ENCODE measurements at regions not wholly inside any gene's neighbourhood (a gene's known extent, or its start where the extent isn't known, plus 50 kb on each side); places are given as distances from the start of the nearest gene placed in this dataset.

DNA sequence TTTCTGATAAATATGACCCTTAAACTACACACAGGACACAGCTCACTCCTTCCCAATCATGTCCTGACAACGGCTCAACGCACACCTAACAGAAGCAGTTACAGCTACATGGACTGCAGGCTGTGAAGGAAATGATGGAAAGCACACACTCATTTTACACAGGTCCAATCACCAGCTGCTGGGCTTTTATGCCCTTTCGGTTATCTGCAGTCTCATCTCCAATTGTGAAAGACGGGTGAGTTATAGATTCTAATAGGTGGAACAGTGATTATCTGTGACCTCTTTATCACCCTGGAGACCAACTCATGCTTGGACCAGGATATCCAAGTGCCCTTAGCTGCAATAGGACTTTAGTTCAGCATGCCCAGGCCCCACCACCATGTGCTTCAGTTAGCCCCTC is 110.4 kb upstream of the CREB1 start:
- H3K36me3 ChIP-seq: no peaks in the 10 kb centered on the region
- H3K27me3 ChIP-seq: no peaks in the 10 kb centered on the region
- no peak overlapping the region for H3K9ac ChIP-seq
- H3K4me1 ChIP-seq: peaks cover 4 to 11% (median 5%) of the 10 kb centered on the region in 10 experiments; a peak in 17 of 20 replicates
- no peak overlapping the region for H3K4me2 ChIP-seq
- TF ChIP-seq Cebpa-rat (IDR thresholded peaks at IDR 0.05): no peak
- H3K27ac ChIP-seq: no peak overlapping the region
- H3K9me3 ChIP-seq (replicated peaks in 1 of 11): peaks cover 9 to 20% (median 15%) of the 10 kb centered on the region in 11 experiments
- H4K20me1 ChIP-seq: no peaks in the 10 kb centered on the region
- no peak overlapping the region for H3K4me3 ChIP-seq

GRCh38 chr2:207421671-207422070 is 108.1 kb upstream of the CREB1 start:
- Histone ChIP-seq H3K4me1 (peaks cover 6 to 16% (median 8%) of the 10 kb centered on the region in 10 experiments; a peak in 18 of 20 replicates), H4K20me1 (no peaks in the 10 kb centered on the region), H3K4me2 (no peak overlapping the region), H3K9ac (no peak overlapping the region), H3K36me3 (no peaks in the 10 kb centered on the region), H3K27ac (no peak overlapping the region), H3K27me3 (no peaks in the 10 kb centered on the region), H3K4me3 (no peak overlapping the region), H3K9me3 (replicated peaks in 1 of 11) (peaks cover 9 to 22% (median 16%) of the 10 kb centered on the region in 11 experiments)
- TF ChIP-seq Cebpa-rat (IDR thresholded peaks at IDR 0.05): no peak

GRCh38 chr2:207422380-207422779 is 107.4 kb upstream of the CREB1 start:
- no peaks in the 10 kb centered on the region for H4K20me1 ChIP-seq
- no peaks in the 10 kb centered on the region for H3K27me3 ChIP-seq
- no peak overlapping the region for H3K4me3 ChIP-seq
- H3K4me2 ChIP-seq: no peak overlapping the region
- H3K9ac ChIP-seq: no peak overlapping the region
- H3K9me3 ChIP-seq (replicated peaks in 1 of 11): peaks cover 9 to 22% (median 16%) of the 10 kb centered on the region in 11 experiments
- H3K36me3 ChIP-seq: no peaks in the 10 kb centered on the region
- no peak for TF ChIP-seq Cebpa-rat (IDR thresholded peaks at IDR 0.05)
- peaks cover 6 to 16% (median 8%) of the 10 kb centered on the region in 10 experiments; a peak in 18 of 20 replicates for H3K4me1 ChIP-seq
- H3K27ac ChIP-seq: no peak overlapping the region

GRCh38 chr2:207423886-207424285 is 105.9 kb upstream of the CREB1 start:
- no peaks in the 10 kb centered on the region for H4K20me1 ChIP-seq
- TF ChIP-seq Cebpa-rat (IDR thresholded peaks at IDR 0.05): no peak
- no peak overlapping the region for H3K9ac ChIP-seq
- no peaks in the 10 kb centered on the region for H3K27me3 ChIP-seq
- H3K4me3 ChIP-seq: no peak overlapping the region
- peak overlapping the region in 5 of 11 experiments; percentile 8 to 59 (median 42); a peak in 9 of 22 replicates for H3K27ac ChIP-seq
- H3K36me3 ChIP-seq: no peaks in the 10 kb centered on the region
- H3K4me1 ChIP-seq: peaks cover 6 to 16% (median 8%) of the 10 kb centered on the region in 10 experiments; a peak in 18 of 20 replicates
- H3K9me3 ChIP-seq (replicated peaks in 1 of 11): peaks cover 9 to 22% (median 16%) of the 10 kb centered on the region in 11 experiments
- peak overlapping the region; percentile 35 to 68 (median 42); a peak in 20 of 22 replicates for H3K4me2 ChIP-seq

GRCh38 chr2:207427986-207428385 is 101.8 kb upstream of the CREB1 start:
- H3K4me3 ChIP-seq: no peak overlapping the region
- H3K9me3 ChIP-seq (replicated peaks in 1 of 11): peaks cover 3 to 12% (median 7%) of the 10 kb centered on the region in 11 experiments
- peaks cover 6 to 16% (median 8%) of the 10 kb centered on the region in 10 experiments; a peak in 18 of 20 replicates for H3K4me1 ChIP-seq
- no peak for TF ChIP-seq Cebpa-rat (IDR thresholded peaks at IDR 0.05)
- no peaks in the 10 kb centered on the region for H4K20me1 ChIP-seq
- H3K27me3 ChIP-seq: no peaks in the 10 kb centered on the region
- no peak overlapping the region for H3K4me2 ChIP-seq
- no peaks in the 10 kb centered on the region for H3K36me3 ChIP-seq
- no peak overlapping the region for H3K27ac ChIP-seq
- no peak overlapping the region for H3K9ac ChIP-seq

DNA sequence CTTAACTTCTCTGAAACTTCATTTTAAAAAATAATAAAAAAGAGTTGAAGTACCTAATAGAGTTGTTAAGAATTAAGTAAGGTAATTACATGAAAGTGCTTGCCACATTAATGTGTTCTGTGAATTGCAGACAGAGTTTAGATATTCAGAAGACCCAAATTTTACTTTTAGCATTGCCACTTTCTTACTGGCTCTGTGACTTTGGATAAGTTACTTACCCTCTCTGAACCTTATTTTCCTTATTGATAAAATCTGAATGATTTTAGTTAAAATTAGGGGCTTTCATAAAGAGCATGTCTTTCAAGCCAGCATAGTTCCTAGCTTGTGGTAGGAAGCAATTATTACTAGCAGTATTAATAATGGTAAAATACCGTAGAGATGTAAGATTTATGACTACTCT is 101.2 kb upstream of the CREB1 start:
- no peaks in the 10 kb centered on the region for H3K36me3 ChIP-seq
- no peaks in the 10 kb centered on the region for H4K20me1 ChIP-seq
- peaks cover 6 to 12% (median 8%) of the 10 kb centered on the region in 10 experiments; a peak in 17 of 20 replicates for H3K4me1 ChIP-seq
- no peak overlapping the region for H3K4me3 ChIP-seq
- no peak for TF ChIP-seq Cebpa-rat (IDR thresholded peaks at IDR 0.05)
- H3K27ac ChIP-seq: no peak overlapping the region
- peaks cover 0 to 6% (median 1%) of the 10 kb centered on the region in 11 experiments; a peak in 17 of 22 replicates for H3K9me3 ChIP-seq (replicated peaks in 1 of 11)
- no peaks in the 10 kb centered on the region for H3K27me3 ChIP-seq
- H3K9ac ChIP-seq: no peak overlapping the region
- H3K4me2 ChIP-seq: no peak overlapping the region

DNA sequence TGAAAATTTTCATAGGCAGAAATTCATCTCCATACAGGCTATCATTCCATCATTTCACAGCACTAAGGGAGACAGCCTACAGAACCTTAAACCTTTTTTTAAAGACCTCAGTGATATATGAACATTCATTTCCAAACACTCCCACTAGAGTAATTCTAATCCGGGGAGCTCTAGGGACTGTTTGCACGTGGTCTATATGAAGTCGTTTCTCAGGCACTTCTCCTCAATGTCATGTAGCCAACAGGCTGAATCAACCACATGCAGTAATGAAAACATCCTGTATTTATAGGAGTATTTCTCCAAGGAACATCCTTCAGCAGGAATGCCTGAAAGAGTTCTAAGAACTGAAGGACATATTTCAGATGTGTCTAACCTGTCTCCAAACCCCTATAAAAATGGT is 97.3 kb upstream of the CREB1 start:
- no peak overlapping the region for H3K4me3 ChIP-seq
- TF ChIP-seq Cebpa-rat (IDR thresholded peaks at IDR 0.05): no peak
- no peaks in the 10 kb centered on the region for H3K9me3 ChIP-seq (replicated peaks in 1 of 11)

GRCh38 chr2:207434306-207434705 is 95.5 kb upstream of the CREB1 start:
- Histone ChIP-seq H3K36me3 (no peaks in the 10 kb centered on the region), H3K4me1 (no peaks in the 10 kb centered on the region), H4K20me1 (no peaks in the 10 kb centered on the region), H3K4me3 (no peak overlapping the region), H3K9me3 (replicated peaks in 1 of 11) (no peaks in the 10 kb centered on the region), H3K27me3 (no peaks in the 10 kb centered on the region), H3K27ac (no peak overlapping the region), H3K9ac (no peak overlapping the region), H3K4me2 (no peak overlapping the region)
- no peak for TF ChIP-seq Cebpa-rat (IDR thresholded peaks at IDR 0.05)

More for the DNA sequence above, 97.3 kb upstream of the CREB1 start:
- Histone ChIP-seq H3K9ac (no peak overlapping the region), H3K27me3 (no peaks in the 10 kb centered on the region), H3K36me3 (no peaks in the 10 kb centered on the region), H4K20me1 (no peaks in the 10 kb centered on the region), H3K4me1 (no peaks in the 10 kb centered on the region), H3K4me2 (no peak overlapping the region), H3K27ac (no peak overlapping the region)

DNA sequence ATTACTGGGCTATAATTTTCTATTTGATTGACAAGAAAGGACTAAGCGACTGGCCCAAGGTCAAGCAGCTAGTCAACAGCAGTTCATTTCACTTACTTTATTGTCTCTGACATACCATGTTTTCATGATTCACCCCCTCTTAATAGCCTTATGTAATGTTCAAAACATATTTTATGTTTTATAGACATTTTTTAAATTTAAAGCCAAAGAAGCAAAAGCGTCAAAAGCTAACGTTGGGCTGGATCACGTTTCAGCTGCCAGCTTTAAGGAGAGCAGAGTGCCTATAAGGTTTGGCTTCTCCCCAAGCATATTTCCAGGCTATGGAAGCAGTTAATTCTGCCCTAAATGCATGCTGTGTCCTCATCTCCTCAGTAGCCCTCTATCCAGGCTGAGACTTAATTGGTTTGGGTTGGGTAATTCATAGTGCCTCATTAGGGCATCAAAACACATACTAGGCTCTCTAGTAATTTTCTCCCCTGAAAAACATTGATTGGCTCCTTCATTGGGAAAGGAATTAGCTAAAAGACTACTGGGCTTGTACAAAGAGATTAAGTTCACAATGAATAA is 94.8 kb upstream of the CREB1 start:
- 0 out of 22 replicates have a peak, but pooled peaks cover 0 to 4% (median 0%) of the 10 kb centered on the region in 11 experiments for H3K9me3 ChIP-seq (replicated peaks in 1 of 11)
- H3K27ac ChIP-seq: no peak overlapping the region
- H3K4me2 ChIP-seq: no peak overlapping the region
- no peak for TF ChIP-seq Cebpa-rat (IDR thresholded peaks at IDR 0.05)
- no peaks in the 10 kb centered on the region for H3K36me3 ChIP-seq
- H3K4me3 ChIP-seq: no peak overlapping the region
- H3K27me3 ChIP-seq: no peaks in the 10 kb centered on the region
- H3K4me1 ChIP-seq: no peaks in the 10 kb centered on the region
- no peaks in the 10 kb centered on the region for H4K20me1 ChIP-seq
- H3K9ac ChIP-seq: no peak overlapping the region

GRCh38 chr2:207437136-207437523 is 92.6 kb upstream of the CREB1 start:
- H3K27me3 ChIP-seq: no peaks in the 10 kb centered on the region

More at GRCh38 chr2:207437136-207437523, 92.6 kb upstream of the CREB1 start:
- H3K9ac ChIP-seq: no peak overlapping the region
- no peaks in the 10 kb centered on the region for H4K20me1 ChIP-seq
- no peak overlapping the region for H3K27ac ChIP-seq
- TF ChIP-seq Cebpa-rat (IDR thresholded peaks at IDR 0.05): no peak
- 0 out of 22 replicates have a peak, but pooled peaks cover 0 to 4% (median 0%) of the 10 kb centered on the region in 11 experiments for H3K9me3 ChIP-seq (replicated peaks in 1 of 11)
- no peaks in the 10 kb centered on the region for H3K36me3 ChIP-seq
- H3K4me2 ChIP-seq: no peak overlapping the region
- no peaks in the 10 kb centered on the region for H3K4me1 ChIP-seq
- no peak overlapping the region for H3K4me3 ChIP-seq
